ENCODE measurements at regions not wholly inside any gene's neighbourhood (a gene's known extent, or its start where the extent isn't known, plus 50 kb on each side); places are given as distances from the start of the nearest gene placed in this dataset.

DNA sequence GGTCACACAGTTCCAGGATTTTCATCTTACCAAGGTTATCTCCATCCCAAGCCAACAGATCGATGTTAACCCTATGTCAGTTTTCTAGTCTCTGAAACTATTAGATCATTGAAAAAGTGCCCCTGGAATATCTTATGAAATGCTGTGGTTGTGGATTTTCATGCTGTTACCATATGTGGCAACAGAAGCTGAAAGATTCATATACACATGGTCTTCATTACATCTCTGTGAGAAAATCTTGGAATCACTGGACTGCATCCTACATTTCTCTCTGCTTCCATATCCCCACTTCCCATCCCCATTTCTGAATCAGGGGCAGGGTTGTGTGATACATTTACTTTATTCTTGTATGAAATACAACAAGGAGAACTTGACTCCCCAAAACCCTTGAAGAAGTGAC lies 146.1 kb downstream of the SLC16A9 start:
- no peak for DNase-seq (ENCODE audit: low spot score in 2 of 2)
- Histone ChIP-seq H3K9me3 (no peaks in the 10 kb centered on the region), H3K36me3 (replicated peaks) (no peaks in the 10 kb centered on the region), H3K27me3 (ENCODE audit: low read depth) (no peaks in the 10 kb centered on the region), H3K4me3 (no peak overlapping the region), H3K4me1 (peaks cover 4% of the 10 kb centered on the region; the same call in 1 of the 2 replicates)
- in situ Hi-C loops (cut with MboI; ENCODE audit: low sequenced_read_pairs): no loop called here

DNA sequence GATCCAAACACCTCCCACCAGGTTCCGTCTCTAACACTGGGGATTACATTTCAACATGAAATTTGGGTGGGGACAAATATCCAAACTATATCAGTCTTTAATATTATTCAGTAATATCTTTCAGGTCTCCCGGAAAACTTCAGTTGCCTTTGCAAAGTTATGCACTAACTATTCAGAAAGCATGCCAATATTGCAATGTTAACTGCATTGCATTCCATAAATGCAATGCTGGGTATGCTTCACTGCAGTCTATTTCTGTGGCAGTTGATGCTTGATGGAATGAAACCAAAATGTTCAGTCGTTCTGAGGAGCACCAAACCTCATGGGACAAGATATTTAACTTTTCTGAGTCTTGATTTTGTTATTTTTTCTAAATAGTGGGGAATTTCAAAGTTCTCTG lies 147.5 kb downstream of the SLC16A9 start:
- H3K4me1 ChIP-seq: peaks cover 16% of the 10 kb centered on the region
- in situ Hi-C loops (cut with MboI; ENCODE audit: low sequenced_read_pairs): no loop called here
- no peaks in the 10 kb centered on the region for H3K36me3 ChIP-seq (replicated peaks)
- no peak for DNase-seq (ENCODE audit: low spot score in 2 of 2)
- H3K9me3 ChIP-seq: no peaks in the 10 kb centered on the region
- H3K4me3 ChIP-seq: no peak overlapping the region
- H3K27me3 ChIP-seq (ENCODE audit: low read depth): no peaks in the 10 kb centered on the region

DNA sequence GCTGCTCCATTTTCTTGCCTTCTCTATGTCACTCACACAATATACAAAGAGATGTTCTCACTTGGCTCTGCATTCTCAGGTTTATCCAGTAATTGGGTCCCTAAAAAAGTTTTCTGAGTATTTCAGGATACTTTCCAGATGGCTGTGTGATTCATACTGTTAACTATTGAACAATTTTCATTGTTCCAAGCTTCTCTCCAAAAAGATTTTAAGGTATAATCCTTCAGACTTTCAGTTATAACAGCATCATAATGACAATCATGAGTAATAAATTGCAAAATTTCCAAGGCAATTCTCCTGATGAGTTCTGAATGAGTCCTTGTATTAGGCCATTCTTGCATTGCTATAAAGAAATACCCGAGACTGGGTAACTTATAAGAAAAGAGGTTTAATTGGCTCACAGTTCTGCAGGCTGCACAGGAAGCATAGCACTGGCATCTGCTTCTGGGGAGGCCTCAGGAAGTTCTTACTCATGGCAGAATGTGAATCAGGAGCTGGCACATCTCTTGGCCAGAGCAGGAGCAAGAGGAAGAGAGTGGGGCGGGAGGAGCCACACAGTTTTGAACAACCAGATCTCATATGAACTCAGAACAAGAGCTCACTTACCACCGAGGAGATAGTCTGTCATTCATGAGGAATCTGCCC lies 148.1 kb downstream of the SLC16A9 start:
- Histone ChIP-seq H3K27me3 (ENCODE audit: low read depth) (no peaks in the 10 kb centered on the region), H3K4me3 (no peak overlapping the region), H3K36me3 (replicated peaks) (no peaks in the 10 kb centered on the region), H3K9me3 (no peaks in the 10 kb centered on the region), H3K4me1 (peaks cover 22% of the 10 kb centered on the region)
- DNase-seq (ENCODE audit: low spot score in 2 of 2): no peak
- in situ Hi-C loops (cut with MboI; ENCODE audit: low sequenced_read_pairs): no loop called here

DNA sequence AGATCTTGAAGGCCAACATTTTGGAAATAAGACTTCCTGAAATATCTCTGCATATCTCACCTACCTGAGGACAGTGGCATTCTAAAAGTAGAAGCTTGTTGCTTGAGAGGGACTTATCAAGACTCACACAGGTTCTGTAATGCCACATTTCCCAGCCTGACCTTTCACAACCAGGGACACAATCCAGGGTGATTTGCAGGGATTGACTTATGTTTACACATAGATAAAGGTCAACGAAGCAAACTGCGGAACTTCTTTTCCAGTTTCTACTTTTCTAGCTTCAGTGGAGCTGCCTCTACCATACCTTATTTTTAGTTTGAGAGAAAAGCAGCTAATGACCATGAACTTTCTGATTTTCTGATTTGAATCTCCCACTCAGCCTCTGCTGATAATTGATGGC lies 148.7 kb downstream of the SLC16A9 start:
- Histone ChIP-seq H3K4me1 (peaks cover 28% of the 10 kb centered on the region), H3K36me3 (replicated peaks) (no peaks in the 10 kb centered on the region), H3K9me3 (no peaks in the 10 kb centered on the region), H3K4me3 (no peak overlapping the region), H3K27me3 (ENCODE audit: low read depth) (no peaks in the 10 kb centered on the region)
- DNase-seq (ENCODE audit: low spot score in 2 of 2): no peak
- in situ Hi-C loops (cut with MboI; ENCODE audit: low sequenced_read_pairs): no loop called here

DNA sequence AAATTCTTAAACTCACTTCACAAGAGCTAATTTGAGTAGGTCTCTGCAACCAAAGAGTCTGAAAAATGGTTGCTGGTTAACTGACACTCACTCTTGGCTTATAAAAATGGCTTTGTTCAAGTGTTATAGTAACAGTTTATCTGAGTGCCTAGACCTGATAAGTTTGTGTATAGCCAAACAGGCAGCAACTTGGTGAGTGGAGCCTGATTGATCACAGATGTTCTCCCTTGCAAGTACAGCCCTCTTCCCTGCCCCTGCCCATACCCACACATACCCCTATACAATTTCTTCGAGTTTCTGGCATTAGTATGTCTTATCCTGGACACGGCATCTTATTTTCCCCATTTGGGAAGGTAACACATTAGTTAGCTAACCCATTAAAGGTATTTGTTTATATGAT lies 149.5 kb downstream of the SLC16A9 start:
- DNase-seq (ENCODE audit: low spot score in 2 of 2): no peak
- in situ Hi-C loops (cut with MboI; ENCODE audit: low sequenced_read_pairs): no loop called here
- Histone ChIP-seq H3K27me3 (ENCODE audit: low read depth) (no peaks in the 10 kb centered on the region), H3K4me1 (peaks cover 28% of the 10 kb centered on the region), H3K9me3 (no peaks in the 10 kb centered on the region), H3K4me3 (no peak overlapping the region), H3K36me3 (replicated peaks) (no peaks in the 10 kb centered on the region)

DNA sequence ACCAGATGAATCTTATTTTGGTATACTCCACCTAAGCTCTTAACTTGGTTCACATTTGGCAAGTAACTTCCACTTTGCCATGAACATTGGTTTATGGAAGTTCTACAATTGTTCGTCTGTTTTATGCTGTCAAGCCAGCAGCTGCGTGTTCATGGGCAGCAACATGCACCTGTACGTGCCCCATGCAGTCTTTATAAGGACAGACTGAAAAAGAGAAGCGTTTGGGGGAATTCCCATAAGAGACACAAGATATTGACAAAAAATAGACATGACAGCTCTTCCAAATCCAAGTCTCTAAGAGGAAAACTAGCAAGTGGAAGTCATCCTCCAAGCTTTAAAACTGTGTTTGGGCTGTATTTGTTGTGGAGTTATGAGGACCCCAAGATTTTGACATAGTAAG lies 151.6 kb downstream of the SLC16A9 start:
- Histone ChIP-seq H3K4me3 (no peak overlapping the region), H3K4me1 (peaks cover 33% of the 10 kb centered on the region), H3K9me3 (no peaks in the 10 kb centered on the region), H3K36me3 (replicated peaks) (no peaks in the 10 kb centered on the region), H3K27me3 (ENCODE audit: low read depth) (no peaks in the 10 kb centered on the region)
- no peak for DNase-seq (ENCODE audit: low spot score in 2 of 2)
- in situ Hi-C loops (cut with MboI; ENCODE audit: low sequenced_read_pairs): no loop called here

DNA sequence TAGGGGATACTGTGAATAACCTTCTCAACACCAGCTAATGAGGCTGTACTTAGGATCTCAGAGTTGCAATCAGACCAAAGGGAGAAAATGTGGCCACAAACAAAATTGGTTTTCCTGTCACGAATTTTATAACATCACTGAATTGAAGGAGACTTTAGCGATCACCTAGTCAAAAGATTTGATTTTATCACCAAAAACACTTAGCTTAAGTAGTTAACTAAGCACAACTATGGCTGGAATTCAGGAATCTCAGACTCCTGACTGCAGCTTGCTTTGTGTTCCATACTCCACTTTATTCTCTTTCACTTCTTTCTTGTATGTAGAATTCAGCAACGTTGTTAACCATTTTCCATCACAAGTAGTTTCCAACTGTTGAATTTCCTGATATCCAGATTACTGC lies 152.0 kb downstream of the SLC16A9 start:
- no peaks in the 10 kb centered on the region for H3K36me3 ChIP-seq (replicated peaks)
- in situ Hi-C loops (cut with MboI; ENCODE audit: low sequenced_read_pairs): no loop called here
- peaks cover 33% of the 10 kb centered on the region for H3K4me1 ChIP-seq
- peak in 1 of 2 experiments; percentile 64 for DNase-seq (ENCODE audit: low spot score in 2 of 2)
- no peaks in the 10 kb centered on the region for H3K27me3 ChIP-seq (ENCODE audit: low read depth)
- H3K9me3 ChIP-seq: no peaks in the 10 kb centered on the region
- no peak overlapping the region for H3K4me3 ChIP-seq

DNA sequence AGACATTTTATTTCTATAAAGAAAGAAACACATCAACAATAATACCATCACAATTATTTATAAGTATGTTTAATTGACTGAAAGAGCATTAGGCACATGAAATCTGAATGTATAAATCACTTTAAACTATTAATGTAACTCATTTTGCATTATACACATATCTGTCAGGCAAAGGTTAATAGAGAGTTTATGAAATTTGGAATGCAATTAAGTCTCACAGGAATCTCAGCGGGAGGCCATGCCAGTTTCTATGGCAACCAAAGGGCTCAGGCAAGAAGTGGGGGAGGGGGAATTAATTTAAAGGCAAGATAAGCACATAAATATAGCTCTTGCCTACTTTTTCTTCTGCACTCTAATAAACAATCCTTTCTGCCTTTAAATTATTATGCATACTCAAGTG lies 152.6 kb downstream of the SLC16A9 start:
- Histone ChIP-seq H3K9me3 (no peaks in the 10 kb centered on the region), H3K27me3 (ENCODE audit: low read depth) (no peaks in the 10 kb centered on the region), H3K36me3 (replicated peaks) (no peaks in the 10 kb centered on the region), H3K4me1 (peaks cover 33% of the 10 kb centered on the region), H3K4me3 (no peak overlapping the region)
- in situ Hi-C loops (cut with MboI; ENCODE audit: low sequenced_read_pairs): no loop called here
- DNase-seq (ENCODE audit: low spot score in 2 of 2): peak; percentile 68 to 79

DNA sequence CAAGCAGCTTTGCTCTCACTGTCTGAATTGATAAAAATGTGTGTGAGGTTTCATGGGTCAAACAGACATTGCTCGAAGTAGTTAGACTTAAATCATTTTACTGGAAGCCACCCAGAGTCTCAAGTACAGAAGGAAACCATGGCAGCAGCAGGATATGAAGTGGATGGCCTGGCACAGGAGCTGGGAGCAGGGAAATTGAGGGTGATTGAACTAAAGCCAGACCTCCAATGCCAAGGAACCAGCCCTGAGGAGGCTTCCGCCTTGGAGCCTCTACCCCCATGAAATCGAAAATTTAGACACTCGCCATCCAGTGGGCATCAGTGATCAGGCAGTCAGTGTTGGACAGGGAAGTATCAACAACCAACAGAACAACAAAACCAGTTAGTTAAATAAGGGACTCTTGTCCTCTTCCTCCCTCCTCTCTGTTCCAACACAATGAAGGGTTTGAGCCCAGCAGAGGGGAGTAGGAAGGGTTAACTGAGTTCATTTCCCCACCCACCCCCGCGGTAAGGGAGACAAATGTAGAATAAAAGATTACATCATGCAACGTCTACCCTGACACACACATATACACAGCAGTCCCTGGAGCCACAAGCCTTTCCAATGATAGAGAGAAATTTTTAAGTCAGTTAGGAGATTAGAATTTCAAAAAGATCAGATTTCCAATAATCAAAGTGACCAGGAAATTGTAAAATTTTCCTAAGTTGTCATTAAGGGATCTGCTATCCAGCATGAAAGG lies 156.3 kb downstream of the SLC16A9 start:
- DNase-seq (ENCODE audit: low spot score in 2 of 2): no peak
- Histone ChIP-seq H3K4me3 (no peak overlapping the region), H3K27me3 (ENCODE audit: low read depth) (no peaks in the 10 kb centered on the region), H3K9me3 (no peaks in the 10 kb centered on the region), H3K36me3 (replicated peaks) (no peaks in the 10 kb centered on the region), H3K4me1 (peaks cover 29% of the 10 kb centered on the region)
- in situ Hi-C loops (cut with MboI; ENCODE audit: low sequenced_read_pairs): no loop called here

DNA sequence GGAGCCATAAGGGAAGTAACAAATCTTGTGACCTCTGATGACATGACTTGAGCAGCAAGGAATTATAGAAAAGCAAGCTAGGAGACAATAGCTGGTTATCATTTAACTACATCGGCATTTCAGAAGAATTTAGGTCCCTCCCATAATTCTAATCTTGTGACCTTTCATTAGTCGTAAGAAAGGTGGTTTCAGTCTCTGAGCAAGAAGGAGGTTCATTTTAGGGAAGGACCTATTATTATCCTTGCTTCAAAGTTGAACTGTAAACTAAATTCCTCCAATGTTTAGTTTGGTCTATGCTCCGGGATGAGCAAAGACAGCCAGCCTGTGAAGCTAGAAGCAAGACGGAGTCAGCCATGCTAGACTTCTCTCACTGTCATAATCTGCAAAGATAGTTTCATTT lies 159.6 kb downstream of the SLC16A9 start:
- DNase-seq (ENCODE audit: low spot score in 2 of 2): no peak
- Histone ChIP-seq H3K4me1 (peaks cover 6% of the 10 kb centered on the region; the same call in 1 of the 2 replicates), H3K36me3 (replicated peaks) (no peaks in the 10 kb centered on the region), H3K4me3 (no peak overlapping the region), H3K9me3 (no peaks in the 10 kb centered on the region), H3K27me3 (ENCODE audit: low read depth) (no peaks in the 10 kb centered on the region)
- in situ Hi-C loops (cut with MboI; ENCODE audit: low sequenced_read_pairs): no loop called here

DNA sequence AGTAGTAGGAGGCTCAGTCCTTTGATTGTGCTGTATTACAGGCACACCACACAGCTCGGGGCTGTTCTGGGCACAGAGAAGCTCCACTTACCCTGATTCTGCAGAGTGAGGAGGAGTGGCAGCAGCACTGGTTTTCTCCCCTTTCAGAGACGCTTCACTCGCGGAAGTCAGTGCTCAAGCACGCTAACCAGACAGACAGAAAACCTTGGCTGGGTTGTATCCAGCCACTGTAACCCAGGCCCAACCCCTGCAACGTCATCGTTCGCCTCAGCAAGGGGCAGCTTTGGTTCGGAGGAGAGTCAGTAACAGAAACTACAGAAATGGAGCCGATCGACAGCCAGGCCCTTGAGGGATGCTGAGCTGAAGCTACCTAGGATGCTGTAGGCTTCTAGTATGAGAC lies 171.0 kb downstream of the SLC16A9 start:
- no peak for DNase-seq (ENCODE audit: low spot score in 2 of 2)
- no peaks in the 10 kb centered on the region for H3K9me3 ChIP-seq
- H3K4me1 ChIP-seq: no peaks in the 10 kb centered on the region
- in situ Hi-C loops (cut with MboI; ENCODE audit: low sequenced_read_pairs): no loop called here
- H3K36me3 ChIP-seq (replicated peaks): no peaks in the 10 kb centered on the region
- H3K4me3 ChIP-seq: no peak overlapping the region
- no peaks in the 10 kb centered on the region for H3K27me3 ChIP-seq (ENCODE audit: low read depth)

DNA sequence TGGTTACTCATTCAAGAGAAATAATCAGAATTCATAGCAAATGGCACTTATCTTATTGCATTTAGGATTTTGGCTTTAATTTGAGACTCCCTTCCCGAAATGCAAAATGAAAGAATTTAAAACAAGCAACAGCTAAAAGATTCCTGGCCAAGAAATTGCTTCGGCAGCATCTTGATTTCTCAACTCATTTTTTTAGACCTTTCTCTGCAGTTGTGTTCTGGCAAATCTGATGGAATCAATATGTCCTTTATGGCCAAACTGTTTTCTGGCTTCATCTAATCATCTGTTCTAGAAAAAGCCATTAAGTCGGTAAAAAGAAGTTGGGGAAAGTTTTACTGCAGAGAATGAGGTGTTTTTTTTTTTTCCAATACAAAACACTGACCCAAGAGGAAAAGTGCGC lies 172.1 kb downstream of the SLC16A9 start:
- Histone ChIP-seq H3K4me1 (no peaks in the 10 kb centered on the region), H3K9me3 (no peaks in the 10 kb centered on the region), H3K36me3 (replicated peaks) (no peaks in the 10 kb centered on the region), H3K4me3 (no peak overlapping the region), H3K27me3 (ENCODE audit: low read depth) (no peaks in the 10 kb centered on the region)
- DNase-seq (ENCODE audit: low spot score in 2 of 2): no peak
- in situ Hi-C loops (cut with MboI; ENCODE audit: low sequenced_read_pairs): no loop called here

DNA sequence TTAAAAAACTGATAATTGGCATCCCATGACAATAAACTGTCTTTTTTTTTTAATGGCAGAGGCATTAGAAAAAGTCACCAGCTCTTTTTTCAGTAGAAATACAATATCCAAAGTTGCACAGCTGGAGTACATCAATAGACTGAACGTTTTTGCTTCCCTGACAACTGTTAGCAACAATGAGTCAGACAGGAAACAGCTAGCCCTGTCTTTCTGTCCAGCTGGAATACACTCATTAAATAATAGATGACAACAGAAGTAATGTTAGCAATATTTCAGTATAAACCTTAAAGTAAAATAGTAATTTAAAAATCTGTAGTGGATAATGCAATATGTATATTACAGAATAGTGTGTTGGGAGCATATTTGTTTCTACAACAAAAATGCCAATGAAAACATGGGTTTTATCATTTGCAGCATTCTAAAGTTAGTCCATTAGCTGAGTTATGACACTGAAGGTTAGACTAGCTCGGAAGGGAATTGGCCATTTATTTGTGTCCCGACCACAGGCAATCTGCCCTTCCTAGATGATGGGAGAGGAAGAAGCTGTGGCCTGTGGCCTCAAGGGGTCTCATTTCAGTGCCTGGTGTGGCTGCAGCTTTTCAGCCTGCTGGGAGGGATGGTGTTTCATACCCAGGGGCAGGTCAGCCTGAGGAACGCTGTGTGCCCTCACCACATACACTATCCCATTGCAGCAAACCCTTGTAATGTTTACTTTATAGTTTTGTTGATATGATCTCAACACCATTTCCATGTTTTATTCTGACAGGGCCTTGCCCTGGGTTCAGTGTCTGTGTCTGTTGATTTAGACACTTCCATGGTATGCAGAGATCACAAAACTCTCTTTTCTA lies 173.3 kb downstream of the SLC16A9 start:
- no peak for DNase-seq (ENCODE audit: low spot score in 2 of 2)
- no peak overlapping the region for H3K4me3 ChIP-seq
- H3K9me3 ChIP-seq: no peaks in the 10 kb centered on the region
- in situ Hi-C loops (cut with MboI; ENCODE audit: low sequenced_read_pairs): no loop called here
- H3K27me3 ChIP-seq (ENCODE audit: low read depth): no peaks in the 10 kb centered on the region
- H3K36me3 ChIP-seq (replicated peaks): no peaks in the 10 kb centered on the region
- no peaks in the 10 kb centered on the region for H3K4me1 ChIP-seq

DNA sequence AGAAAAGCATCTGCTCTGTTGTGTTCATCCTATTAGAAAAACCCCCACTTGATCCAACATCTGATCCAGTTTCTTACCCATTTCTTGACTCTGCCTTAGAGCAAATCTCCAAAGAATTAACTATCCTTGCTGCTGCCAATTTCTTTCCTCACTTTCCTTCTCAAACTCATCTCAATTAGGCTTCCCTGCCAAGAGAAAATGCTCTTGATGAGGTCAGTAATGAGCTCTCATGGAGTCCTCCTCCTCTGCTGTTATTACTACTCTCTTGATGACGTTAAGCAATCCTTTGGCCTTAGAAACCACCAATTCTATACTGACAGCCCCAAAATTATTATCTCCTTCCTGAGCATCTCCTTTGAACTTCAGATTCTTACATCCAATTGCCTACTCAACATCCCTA lies 162.0 kb upstream of the FAM13C start:
- DNase-seq (ENCODE audit: low spot score in 2 of 2): no peak
- Histone ChIP-seq H3K9me3 (no peaks in the 10 kb centered on the region), H3K27me3 (ENCODE audit: low read depth) (0 out of 2 replicates have a peak, but pooled peaks cover 2% of the 10 kb centered on the region), H3K4me1 (no peaks in the 10 kb centered on the region), H3K36me3 (replicated peaks) (no peaks in the 10 kb centered on the region), H3K4me3 (no peak overlapping the region)
- in situ Hi-C loops (cut with MboI; ENCODE audit: low sequenced_read_pairs): no loop called here
